Mesothelial cell of epicardium (in vitro differentiated cells): ENCODE measurements at regions not wholly inside any gene's neighbourhood (a gene's known extent, or its start where the extent isn't known, plus 50 kb on each side); places are given as distances from the start of the nearest gene placed in this dataset.

ENCODE experiments used
- DNase-seq, 2 experiments: peaks; one replicate each; pipeline ENCODE4 v3.0.0; 2021; ENCODE audit warnings: low spot score in 2 of 2; ENCODE audit not compliant: unreplicated experiment in 2 of 2
- H3K27ac Mint-ChIP-seq: 2 replicates; pipeline ENCODE4 v1.8.0; 2021; ENCODE audit warnings: mixed read lengths
- H3K27me3 Mint-ChIP-seq: 2 replicates; pipeline ENCODE4 v1.8.0; 2021; ENCODE audit warnings: low read depth, mixed read lengths
- H3K36me3 Mint-ChIP-seq: 2 replicates; pipeline ENCODE4 v1.8.0; 2021; ENCODE audit warnings: mixed read lengths
- H3K4me1 Mint-ChIP-seq: 2 replicates; pipeline ENCODE4 v1.8.0; 2021; ENCODE audit warnings: mixed read lengths
- H3K4me3 Mint-ChIP-seq: 2 replicates; pipeline ENCODE4 v1.8.0; 2021; ENCODE audit warnings: mild to moderate bottlenecking, moderate library complexity, mixed read lengths
- H3K9me3 Mint-ChIP-seq: 2 replicates; pipeline ENCODE4 v1.8.0; 2021; ENCODE audit warnings: mixed read lengths
- CTCF ChIP-seq: fragments of 200-600 bp; sonication (generic); IDR thresholded peaks from one replicate; pipeline ENCODE4 v1.5.0; 2021; ENCODE audit warnings: antibody characterized with exemption; ENCODE audit not compliant: unreplicated experiment

GRCh38 chr6:85172705-85173104, 277.2 kb upstream of the NT5E start:
- Mint-ChIP-seq H3K27me3 (peaks cover 3% of the 10 kb centered on the region), H3K4me1 (no peaks in the 10 kb centered on the region), H3K36me3 (no peaks in the 10 kb centered on the region), H3K27ac (no peak overlapping the region), H3K9me3 (peaks cover 23% of the 10 kb centered on the region), H3K4me3 (no peak overlapping the region)
- no peak for TF ChIP-seq CTCF
- DNase-seq: no peak

GRCh38 chr6:85172161-85172560, 277.7 kb upstream of the NT5E start:
- H3K27me3 Mint-ChIP-seq: peaks cover 3% of the 10 kb centered on the region
- DNase-seq: no peak
- TF ChIP-seq CTCF: no peak
- peaks cover 23% of the 10 kb centered on the region for H3K9me3 Mint-ChIP-seq
- H3K36me3 Mint-ChIP-seq: no peaks in the 10 kb centered on the region
- no peaks in the 10 kb centered on the region for H3K4me1 Mint-ChIP-seq
- no peak overlapping the region for H3K4me3 Mint-ChIP-seq
- no peak overlapping the region for H3K27ac Mint-ChIP-seq

DNA sequence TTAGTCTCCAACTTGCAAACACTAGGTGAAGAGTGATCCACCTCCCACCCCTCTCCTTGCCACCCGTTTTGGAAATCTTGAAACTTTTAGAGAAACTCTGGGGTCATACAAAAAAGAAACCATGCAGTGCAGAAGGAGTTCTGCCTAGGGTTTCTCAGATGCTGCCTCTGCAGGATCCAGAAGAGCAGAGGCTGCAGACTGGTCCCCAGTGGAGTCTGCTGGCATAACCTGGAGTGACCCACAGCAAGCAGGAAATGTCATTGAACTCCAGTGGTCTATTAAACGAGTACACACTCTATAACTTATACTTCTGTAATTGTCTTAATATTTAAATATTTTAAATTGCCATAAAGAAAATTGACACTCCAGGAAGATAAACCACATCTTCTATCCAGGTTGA, 280.7 kb upstream of the NT5E start:
- Mint-ChIP-seq H3K4me3 (no peak overlapping the region), H3K9me3 (peaks cover 8% of the 10 kb centered on the region), H3K27me3 (peaks cover 6% of the 10 kb centered on the region), H3K27ac (no peak overlapping the region), H3K4me1 (no peaks in the 10 kb centered on the region), H3K36me3 (no peaks in the 10 kb centered on the region)
- DNase-seq: no peak
- no peak for TF ChIP-seq CTCF

DNA sequence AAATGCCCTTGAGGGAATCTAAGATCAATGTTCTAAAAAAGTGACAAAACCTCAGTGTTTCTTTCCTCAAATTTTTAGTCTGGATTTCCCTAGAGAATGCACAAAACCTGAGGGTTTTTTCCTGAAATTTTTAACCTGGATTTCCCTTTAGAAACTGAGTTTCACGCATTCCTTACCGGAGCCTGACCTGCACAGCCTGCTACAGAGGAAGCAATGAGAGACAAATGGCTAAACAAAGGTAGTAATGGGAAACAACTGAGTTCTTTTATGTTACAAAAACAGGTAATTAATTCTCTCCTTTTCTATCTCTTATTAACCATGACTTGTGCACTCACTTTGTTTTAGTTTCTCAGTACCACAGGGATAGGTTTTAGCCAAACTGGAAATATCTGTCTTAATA, 281.7 kb upstream of the NT5E start:
- no peaks in the 10 kb centered on the region for H3K36me3 Mint-ChIP-seq

DNA sequence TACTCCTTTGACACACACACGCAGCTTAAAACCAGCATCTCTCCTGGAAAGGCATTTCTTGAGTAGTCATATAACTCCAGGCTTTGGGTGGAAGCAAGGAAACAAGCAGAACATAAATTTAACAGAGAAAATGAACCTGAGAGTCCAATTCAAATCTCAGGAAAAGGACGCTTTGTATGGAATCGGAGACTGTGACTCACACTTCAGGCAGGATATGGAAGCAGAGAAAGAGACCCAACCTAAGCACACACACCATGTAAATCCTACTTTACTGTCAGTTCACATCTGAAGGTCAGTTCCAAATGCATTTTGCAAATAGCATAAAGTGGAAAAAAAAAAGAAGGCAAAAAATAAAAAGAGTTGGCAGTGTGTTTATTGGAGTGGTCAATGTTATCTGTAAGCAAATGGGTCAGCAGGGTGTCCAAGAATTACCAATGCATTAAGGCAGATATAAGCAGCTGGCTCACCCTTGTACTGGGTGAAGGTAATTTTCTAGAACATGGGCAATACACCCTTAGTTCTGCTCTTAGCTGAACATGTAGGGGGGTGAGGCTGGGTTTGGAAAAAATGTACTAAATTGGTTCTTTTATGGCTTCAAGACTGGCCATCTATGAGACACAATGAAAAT, 283.7 kb upstream of the NT5E start:
- Mint-ChIP-seq H3K27me3 (peaks cover 8% of the 10 kb centered on the region), H3K27ac (no peak overlapping the region), H3K4me3 (no peak overlapping the region), H3K36me3 (no peaks in the 10 kb centered on the region), H3K9me3 (no peaks in the 10 kb centered on the region), H3K4me1 (no peaks in the 10 kb centered on the region)
- DNase-seq: no peak
- TF ChIP-seq CTCF: no peak

More for the DNA sequence above, 281.7 kb upstream of the NT5E start:
- no peaks in the 10 kb centered on the region for H3K4me1 Mint-ChIP-seq
- H3K4me3 Mint-ChIP-seq: no peak overlapping the region
- peaks cover 6% of the 10 kb centered on the region for H3K27me3 Mint-ChIP-seq
- TF ChIP-seq CTCF: no peak
- H3K9me3 Mint-ChIP-seq: peaks cover 1% of the 10 kb centered on the region
- no peak overlapping the region for H3K27ac Mint-ChIP-seq
- no peak for DNase-seq
